ENCODE measurements at regions not wholly inside any gene's neighbourhood (a gene's known extent, or its start where the extent isn't known, plus 50 kb on each side); places are given as distances from the start of the nearest gene placed in this dataset.
"Not testable (repeated sequence)": the region's sequence is repeated elsewhere in the genome, so short reads cannot be mapped to it uniquely, and the experiment has no call there.

GRCh38 chr2:16218161-16218560 lies 277.8 kb downstream of the MYCN start:
- no peak overlapping the region for H3K4me3 ChIP-seq (ENCODE audit: insufficient read depth, low read length, poor library complexity, severe bottlenecking)
- no peak overlapping the region for H2AFZ ChIP-seq (ENCODE audit: low read depth, low read length, severe bottlenecking)
- H3K27ac ChIP-seq (ENCODE audit: low read depth, low read length) = no peak overlapping the region
- H3K36me3 ChIP-seq (ENCODE audit: low read length) = no peaks in the 10 kb centered on the region
- H3K4me2 ChIP-seq (ENCODE audit: low read depth, low read length, poor library complexity, severe bottlenecking) = no peak overlapping the region
- TF ChIP-seq CTCF (IDR thresholded peaks at IDR 0.05; ENCODE audit: insufficient read depth, low read length, poor library complexity, severe bottlenecking) (no peak), EZH2phosphoT487 (conservative IDR thresholded peaks at IDR 0.05; ENCODE audit: low read length) (no peak)
- no peaks in the 10 kb centered on the region for H3K79me2 ChIP-seq (ENCODE audit: insufficient read depth, low read length)
- no peaks in the 10 kb centered on the region for H3K9me2 ChIP-seq (replicated peaks; ENCODE audit: insufficient read depth, low read length)
- no peaks in the 10 kb centered on the region for H4K20me1 ChIP-seq (ENCODE audit: low read depth, low read length)
- no peaks in the 10 kb centered on the region for H3F3A ChIP-seq (ENCODE audit: insufficient read depth)
- no peaks in the 10 kb centered on the region for H3K27me3 ChIP-seq (ENCODE audit: low read length)
- no peak overlapping the region for H3K9ac ChIP-seq (ENCODE audit: low read length)
- H3K9me3 ChIP-seq (ENCODE audit: insufficient read depth, low read length) = no peaks in the 10 kb centered on the region

GRCh38 chr2:16217741-16218140 lies 277.4 kb downstream of the MYCN start:
- H2AFZ ChIP-seq (ENCODE audit: low read depth, low read length, severe bottlenecking); H3K79me2 ChIP-seq (ENCODE audit: insufficient read depth, low read length); H4K20me1 ChIP-seq (ENCODE audit: low read depth, low read length); H3K9me3 ChIP-seq (ENCODE audit: insufficient read depth, low read length); H3K9me2 ChIP-seq (replicated peaks; ENCODE audit: insufficient read depth, low read length); H3K4me2 ChIP-seq (ENCODE audit: low read depth, low read length, poor library complexity, severe bottlenecking); H3K4me3 ChIP-seq (ENCODE audit: insufficient read depth, low read length, poor library complexity, severe bottlenecking); H3K9ac ChIP-seq (ENCODE audit: low read length); H3K27ac ChIP-seq (ENCODE audit: low read depth, low read length); H3F3A ChIP-seq (ENCODE audit: insufficient read depth); H3K36me3 ChIP-seq (ENCODE audit: low read length); H3K27me3 ChIP-seq (ENCODE audit: low read length): not testable (repeated sequence)

GRCh38 chr2:16217291-16217690 lies 276.9 kb downstream of the MYCN start:
- H3K36me3 ChIP-seq (ENCODE audit: low read length) = no peaks in the 10 kb centered on the region
- no peak overlapping the region for H3K27ac ChIP-seq (ENCODE audit: low read depth, low read length)

GRCh38 chr2:16216558-16216945 lies 276.2 kb downstream of the MYCN start:
- H3K27ac ChIP-seq (ENCODE audit: low read depth, low read length) = no peak overlapping the region
- no peak overlapping the region for H3K4me2 ChIP-seq (ENCODE audit: low read depth, low read length, poor library complexity, severe bottlenecking)
- no peaks in the 10 kb centered on the region for H3K79me2 ChIP-seq (ENCODE audit: insufficient read depth, low read length)
- H3K9me3 ChIP-seq (ENCODE audit: insufficient read depth, low read length) = no peaks in the 10 kb centered on the region
- H3K4me3 ChIP-seq (ENCODE audit: insufficient read depth, low read length, poor library complexity, severe bottlenecking) = no peak overlapping the region
- H3K27me3 ChIP-seq (ENCODE audit: low read length) = no peaks in the 10 kb centered on the region
- H3K9me2 ChIP-seq (replicated peaks; ENCODE audit: insufficient read depth, low read length) = no peaks in the 10 kb centered on the region
- H3K36me3 ChIP-seq (ENCODE audit: low read length) = no peaks in the 10 kb centered on the region
- no peak overlapping the region for H3K9ac ChIP-seq (ENCODE audit: low read length)
- H2AFZ ChIP-seq (ENCODE audit: low read depth, low read length, severe bottlenecking) = no peak overlapping the region
- H4K20me1 ChIP-seq (ENCODE audit: low read depth, low read length) = no peaks in the 10 kb centered on the region
- H3F3A ChIP-seq (ENCODE audit: insufficient read depth) = no peaks in the 10 kb centered on the region
- TF ChIP-seq CTCF (IDR thresholded peaks at IDR 0.05; ENCODE audit: insufficient read depth, low read length, poor library complexity, severe bottlenecking) (no peak), EZH2phosphoT487 (conservative IDR thresholded peaks at IDR 0.05; ENCODE audit: low read length) (no peak)

More at GRCh38 chr2:16217291-16217690, 276.9 kb downstream of the MYCN start:
- H3K79me2 ChIP-seq (ENCODE audit: insufficient read depth, low read length) = no peaks in the 10 kb centered on the region
- no peaks in the 10 kb centered on the region for H3K9me2 ChIP-seq (replicated peaks; ENCODE audit: insufficient read depth, low read length)
- H3K4me2 ChIP-seq (ENCODE audit: low read depth, low read length, poor library complexity, severe bottlenecking) = no peak overlapping the region
- no peaks in the 10 kb centered on the region for H3K9me3 ChIP-seq (ENCODE audit: insufficient read depth, low read length)
- H3F3A ChIP-seq (ENCODE audit: insufficient read depth) = no peaks in the 10 kb centered on the region
- no peaks in the 10 kb centered on the region for H4K20me1 ChIP-seq (ENCODE audit: low read depth, low read length)
- H3K27me3 ChIP-seq (ENCODE audit: low read length) = no peaks in the 10 kb centered on the region
- no peak overlapping the region for H2AFZ ChIP-seq (ENCODE audit: low read depth, low read length, severe bottlenecking)
- TF ChIP-seq CTCF (IDR thresholded peaks at IDR 0.05; ENCODE audit: insufficient read depth, low read length, poor library complexity, severe bottlenecking) (no peak), EZH2phosphoT487 (conservative IDR thresholded peaks at IDR 0.05; ENCODE audit: low read length) (no peak)
- H3K4me3 ChIP-seq (ENCODE audit: insufficient read depth, low read length, poor library complexity, severe bottlenecking) = no peak overlapping the region
- H3K9ac ChIP-seq (ENCODE audit: low read length) = no peak overlapping the region
